Thyroid gland (tissue), 4 donors: ENCODE measurements at regions not wholly inside any gene's neighbourhood (a gene's known extent, or its start where the extent isn't known, plus 50 kb on each side); places are given as distances from the start of the nearest gene placed in this dataset.

ENCODE experiments used
- DNase-seq, 2 donors: peaks; one replicate each; pipeline ENCODE4 v3.0.0-alpha.2; 2019
- H3K27ac ChIP-seq, 3 donors: fragments of 200-600 bp; sonication (generic); 1 replicate in 2 of 3; 2 replicates in 1 of 3; pipeline ENCODE4 v1.5.1; 2016 to 2019; ENCODE audit warnings: mild to moderate bottlenecking in 1 of 3, moderate library complexity in 1 of 3
- H3K27me3 ChIP-seq: fragments of 200-600 bp; sonication (generic); one replicate; pipeline ENCODE4 v1.5.1; 2019
- H3K36me3 ChIP-seq, 2 donors: fragments of 200-600 bp; sonication (generic); one replicate each; pipeline ENCODE4 v1.5.1; 2016 to 2019
- H3K4me1 ChIP-seq, 2 donors: fragments of 200-600 bp; sonication (generic); one replicate each; pipeline ENCODE4 v1.5.1; 2017 to 2019
- H3K4me3 ChIP-seq, 3 donors: fragments of 200-600 bp; sonication (generic); replicated peaks in 1 of 3; 1 replicate in 2 of 3; 2 replicates in 1 of 3; pipeline ENCODE4 v1.5.1; 2016; ENCODE audit warnings: mild to moderate bottlenecking in 1 of 3
- H3K9me3 ChIP-seq: fragments of 200-600 bp; sonication (generic); one replicate; pipeline ENCODE4 v1.5.1; 2017
- POLR2A ChIP-seq, 2 donors: fragments of 450-650 bp; IDR thresholded peaks; one replicate each; pipeline ENCODE4 v1.6.1; 2017; ENCODE audit warnings: antibody characterized with exemption in 2 of 2, mild to moderate bottlenecking in 2 of 2, moderate library complexity in 1 of 2
- WGBS, 2 donors: methylation state at CpG; one replicate each; pipeline ENCODE4 v1.1.5; 2017; 5-methylcytosine and 5-hydroxymethylcytosine counted together
- intact Hi-C: fragments of 100-400 bp; cut with DNase I; formaldehyde crosslinking; loops from one replicate; pipeline ENCODE4 v1.15.1; 2023
- TF ChIP-seq, protein P1 (sequence below), 6 experiments: fragments of 200-600 bp in 3 of 6; fragments of 450-650 bp in 3 of 6; sonication (generic) in 3 of 6; IDR thresholded peaks; one replicate each; pipeline ENCODE4 v1.5.1; 2016 to 2019; ENCODE audit warnings: antibody characterized with exemption in 6 of 6, mild to moderate bottlenecking in 2 of 6, inconsistent platforms in 1 of 6, moderate library complexity in 1 of 6

GRCh38 chr9:82353631-82354278, 365.2 kb downstream of the SPATA31D1 start:
- intact Hi-C loops: no loop called here
- no peak for TF ChIP-seq POLR2A (IDR thresholded peaks at IDR 0.05)
- TF ChIP-seq, protein P1, sequence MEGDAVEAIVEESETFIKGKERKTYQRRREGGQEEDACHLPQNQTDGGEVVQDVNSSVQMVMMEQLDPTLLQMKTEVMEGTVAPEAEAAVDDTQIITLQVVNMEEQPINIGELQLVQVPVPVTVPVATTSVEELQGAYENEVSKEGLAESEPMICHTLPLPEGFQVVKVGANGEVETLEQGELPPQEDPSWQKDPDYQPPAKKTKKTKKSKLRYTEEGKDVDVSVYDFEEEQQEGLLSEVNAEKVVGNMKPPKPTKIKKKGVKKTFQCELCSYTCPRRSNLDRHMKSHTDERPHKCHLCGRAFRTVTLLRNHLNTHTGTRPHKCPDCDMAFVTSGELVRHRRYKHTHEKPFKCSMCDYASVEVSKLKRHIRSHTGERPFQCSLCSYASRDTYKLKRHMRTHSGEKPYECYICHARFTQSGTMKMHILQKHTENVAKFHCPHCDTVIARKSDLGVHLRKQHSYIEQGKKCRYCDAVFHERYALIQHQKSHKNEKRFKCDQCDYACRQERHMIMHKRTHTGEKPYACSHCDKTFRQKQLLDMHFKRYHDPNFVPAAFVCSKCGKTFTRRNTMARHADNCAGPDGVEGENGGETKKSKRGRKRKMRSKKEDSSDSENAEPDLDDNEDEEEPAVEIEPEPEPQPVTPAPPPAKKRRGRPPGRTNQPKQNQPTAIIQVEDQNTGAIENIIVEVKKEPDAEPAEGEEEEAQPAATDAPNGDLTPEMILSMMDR (IDR thresholded peaks at IDR 0.05): no peak
- DNase-seq: no peak
- no peaks in the 10 kb centered on the region for H3K27me3 ChIP-seq
- no peaks in the 10 kb centered on the region for H3K9me3 ChIP-seq
- H3K36me3 ChIP-seq: no peaks in the 10 kb centered on the region
- no peak overlapping the region for H3K27ac ChIP-seq
- 83 to 87% methylated on average over 7 of the region's 7 CpGs for WGBS, 2 donors
- no peak overlapping the region for H3K4me3 ChIP-seq
- H3K4me1 ChIP-seq: no peaks in the 10 kb centered on the region

GRCh38 chr9:82354279-82354659, 365.7 kb downstream of the SPATA31D1 start:
- WGBS, 2 donors: 83 to 87% methylated on average over 2 of the region's 2 CpGs
- H3K27me3 ChIP-seq: no peaks in the 10 kb centered on the region
- H3K27ac ChIP-seq: no peak overlapping the region
- H3K4me1 ChIP-seq: no peaks in the 10 kb centered on the region
- no peak for DNase-seq
- TF ChIP-seq POLR2A (IDR thresholded peaks at IDR 0.05): no peak
- TF ChIP-seq, protein P1 (IDR thresholded peaks at IDR 0.05): no peak
- no peak overlapping the region for H3K4me3 ChIP-seq
- no peaks in the 10 kb centered on the region for H3K36me3 ChIP-seq
- H3K9me3 ChIP-seq: no peaks in the 10 kb centered on the region
- intact Hi-C loops: no loop called here

GRCh38 chr9:82356131-82356530, 367.6 kb downstream of the SPATA31D1 start:
- no peaks in the 10 kb centered on the region for H3K4me1 ChIP-seq
- no peaks in the 10 kb centered on the region for H3K9me3 ChIP-seq
- no peaks in the 10 kb centered on the region for H3K27me3 ChIP-seq
- TF ChIP-seq, protein P1 (IDR thresholded peaks at IDR 0.05): no peak
- WGBS, 2 donors: 79 to 90% methylated on average over 2 of the region's 2 CpGs
- no peaks in the 10 kb centered on the region for H3K36me3 ChIP-seq
- intact Hi-C loops: no loop called here
- no peak for DNase-seq
- H3K4me3 ChIP-seq: no peak overlapping the region
- no peak overlapping the region for H3K27ac ChIP-seq

GRCh38 chr9:82356871-82357270, 368.3 kb downstream of the SPATA31D1 start:
- 82% methylated on average over 2 of the region's 2 CpGs for WGBS, 2 donors
- no peaks in the 10 kb centered on the region for H3K36me3 ChIP-seq
- H3K9me3 ChIP-seq: no peaks in the 10 kb centered on the region
- intact Hi-C loops: no loop called here
- DNase-seq: no peak
- no peaks in the 10 kb centered on the region for H3K27me3 ChIP-seq
- H3K4me3 ChIP-seq: no peak overlapping the region
- TF ChIP-seq, protein P1 (IDR thresholded peaks at IDR 0.05): no peak
- TF ChIP-seq POLR2A (IDR thresholded peaks at IDR 0.05): no peak
- no peak overlapping the region for H3K27ac ChIP-seq
- no peaks in the 10 kb centered on the region for H3K4me1 ChIP-seq

DNA sequence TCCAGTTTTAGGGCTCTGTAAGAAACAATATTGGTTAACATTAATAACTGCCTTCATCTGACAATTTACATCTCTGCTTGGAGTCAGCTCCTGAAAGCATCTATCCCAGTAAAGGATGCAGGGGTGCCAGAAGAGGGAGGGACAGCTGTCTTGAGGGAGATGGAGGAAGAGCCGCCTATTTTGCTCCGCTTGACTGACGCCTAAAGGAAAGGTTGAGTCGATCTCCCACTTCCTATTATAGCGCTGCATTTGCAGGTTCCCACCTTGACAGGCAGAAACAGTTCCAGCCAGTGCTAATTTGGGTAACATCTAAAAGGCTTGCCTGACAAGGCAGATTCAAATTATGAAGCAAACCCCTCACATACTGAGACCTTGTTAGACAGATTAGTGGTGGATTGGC, 374.6 kb downstream of the SPATA31D1 start:
- Histone ChIP-seq H3K27ac (no peak overlapping the region), H3K36me3 (no peaks in the 10 kb centered on the region), H3K4me1 (no peaks in the 10 kb centered on the region), H3K4me3 (no peak overlapping the region), H3K9me3 (no peaks in the 10 kb centered on the region), H3K27me3 (no peaks in the 10 kb centered on the region)
- WGBS, 2 donors: 70 to 77% methylated on average over 5 of the region's 5 CpGs
- no peak for TF ChIP-seq POLR2A (IDR thresholded peaks at IDR 0.05)
- DNase-seq: no peak
- intact Hi-C loops: no loop called here
